ENCODE measurements at regions not wholly inside any gene's neighbourhood (a gene's known extent, or its start where the extent isn't known, plus 50 kb on each side); places are given as distances from the start of the nearest gene placed in this dataset.

DNA sequence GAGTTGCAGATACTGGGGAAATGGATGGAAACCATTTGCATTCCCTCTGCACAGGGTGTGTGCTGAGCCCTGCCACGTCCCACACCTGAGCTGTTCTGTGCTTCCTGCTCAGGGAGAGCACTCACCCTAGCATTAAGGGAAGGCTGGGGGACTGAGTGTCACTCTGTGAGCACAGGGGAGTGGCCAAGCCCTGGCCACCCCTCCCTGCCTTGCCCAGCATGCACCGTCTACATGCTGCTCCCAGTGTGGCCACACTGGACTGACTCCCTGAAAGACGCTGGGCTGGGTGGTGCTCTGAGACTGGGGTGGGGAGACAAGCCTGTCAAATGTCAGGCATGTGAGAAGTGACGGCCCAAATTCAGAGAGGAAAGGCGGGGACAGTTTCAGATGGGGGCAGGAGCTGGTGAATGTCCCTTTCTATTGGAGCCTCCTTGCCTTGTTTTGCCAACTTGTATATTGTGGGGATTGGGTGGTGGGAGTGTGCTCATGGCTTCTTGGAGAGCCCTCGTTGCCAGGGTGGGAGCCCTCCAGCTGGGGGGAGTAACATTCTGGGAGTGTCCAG lies 298.4 kb upstream of the HS6ST1 start:
- no peak overlapping the region for H3K27ac ChIP-seq
- DNase-seq (ENCODE audit: low read depth, low spot score) = no peak

- no peak for DNase-seq (ENCODE audit: low read depth, low spot score)
- H3K27ac ChIP-seq = no peak overlapping the region
Observed at GRCh38 chr2:128617661-128618060, 299.0 kb upstream of the HS6ST1 start.

- H3K27ac ChIP-seq = no peak overlapping the region
- DNase-seq (ENCODE audit: low read depth, low spot score) = no peak
Observed at GRCh38 chr2:128618642-128619041, 300.0 kb upstream of the HS6ST1 start.

DNA sequence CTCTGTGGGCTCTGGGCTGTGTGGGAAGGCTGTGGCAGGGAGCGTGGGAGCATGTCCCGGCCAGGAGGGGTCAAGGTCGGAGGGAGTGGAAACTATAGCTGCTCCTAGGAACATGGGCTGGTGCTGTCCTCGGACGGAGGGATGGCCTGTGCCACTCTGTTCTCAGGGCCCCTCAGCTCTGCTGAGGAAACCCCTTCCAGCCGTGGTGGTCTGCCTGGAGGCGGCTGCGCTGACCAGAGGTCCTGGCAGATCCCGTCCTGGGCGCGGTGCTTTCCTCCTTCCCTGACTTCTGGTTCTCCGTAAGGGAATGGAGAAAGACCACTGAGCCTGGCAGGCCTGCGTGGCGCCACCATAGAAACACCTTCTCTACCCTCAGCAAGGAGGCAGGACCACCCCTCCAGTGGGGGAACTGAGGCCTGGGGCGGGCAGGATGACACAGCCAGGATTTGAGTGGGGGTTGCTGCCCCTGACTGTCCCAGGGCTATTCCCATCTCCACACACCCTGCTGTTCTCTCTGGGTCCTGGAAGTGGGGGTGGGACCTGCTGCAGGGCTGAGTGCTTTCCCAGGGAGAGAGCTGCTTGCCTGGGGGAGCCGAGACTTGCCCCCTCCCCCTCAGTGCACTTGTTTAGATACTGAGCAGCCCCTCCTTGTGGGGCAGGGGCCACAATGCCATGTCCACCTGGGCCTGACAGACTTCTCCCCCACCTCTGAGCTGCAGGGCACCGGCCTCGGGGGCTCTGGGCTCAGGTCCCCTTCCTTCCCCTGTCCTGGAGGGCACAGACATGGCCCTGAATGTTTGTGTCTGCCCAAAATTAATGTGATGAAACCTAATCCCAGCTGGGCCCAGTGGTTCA lies 301.0 kb upstream of the HS6ST1 start:
- DNase-seq (ENCODE audit: low read depth, low spot score) = no peak
- H3K27ac ChIP-seq = no peak overlapping the region

DNA sequence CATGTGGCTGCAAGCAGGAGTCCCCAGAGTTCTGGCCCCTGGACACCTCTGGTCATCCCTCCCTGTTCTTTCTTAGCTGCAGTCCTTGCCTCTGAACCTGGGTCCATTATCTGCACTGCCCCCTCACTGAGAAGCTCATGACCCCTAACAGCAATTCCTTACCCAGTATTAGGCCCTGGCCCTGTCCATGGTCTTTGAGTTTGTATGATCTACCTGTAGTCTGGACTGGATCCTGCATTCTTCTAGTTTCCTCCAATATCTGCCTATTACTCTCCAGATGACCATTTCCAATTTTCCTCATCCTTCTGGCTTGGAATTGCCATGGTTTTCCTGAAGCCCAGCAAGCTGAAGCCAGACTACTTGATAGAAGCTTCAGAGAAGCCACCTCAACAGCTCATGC lies 302.4 kb upstream of the HS6ST1 start:
- no peak for DNase-seq (ENCODE audit: low read depth, low spot score)
- no peak overlapping the region for H3K27ac ChIP-seq

DNA sequence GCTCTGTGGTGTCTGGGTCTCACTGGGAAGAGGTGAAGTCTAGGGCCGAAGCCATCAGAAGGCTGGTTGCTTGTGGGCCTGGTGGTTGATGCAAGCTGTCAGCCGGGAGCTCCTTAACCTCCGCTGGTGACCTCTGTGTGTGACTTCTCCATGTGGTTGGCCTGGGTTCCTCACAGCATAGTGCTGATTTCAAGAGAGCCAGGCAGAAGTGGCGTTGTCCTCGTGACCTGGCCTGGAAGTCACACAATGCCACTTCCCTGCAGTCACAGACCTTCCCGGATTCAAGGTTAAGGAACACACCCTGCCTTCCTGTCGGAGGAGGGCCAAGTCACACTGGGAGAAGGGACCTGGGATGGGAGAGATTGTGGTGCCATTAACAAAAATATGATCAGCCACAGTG lies 303.7 kb upstream of the HS6ST1 start:
- no peak for DNase-seq (ENCODE audit: low read depth, low spot score)
- no peak overlapping the region for H3K27ac ChIP-seq

DNA sequence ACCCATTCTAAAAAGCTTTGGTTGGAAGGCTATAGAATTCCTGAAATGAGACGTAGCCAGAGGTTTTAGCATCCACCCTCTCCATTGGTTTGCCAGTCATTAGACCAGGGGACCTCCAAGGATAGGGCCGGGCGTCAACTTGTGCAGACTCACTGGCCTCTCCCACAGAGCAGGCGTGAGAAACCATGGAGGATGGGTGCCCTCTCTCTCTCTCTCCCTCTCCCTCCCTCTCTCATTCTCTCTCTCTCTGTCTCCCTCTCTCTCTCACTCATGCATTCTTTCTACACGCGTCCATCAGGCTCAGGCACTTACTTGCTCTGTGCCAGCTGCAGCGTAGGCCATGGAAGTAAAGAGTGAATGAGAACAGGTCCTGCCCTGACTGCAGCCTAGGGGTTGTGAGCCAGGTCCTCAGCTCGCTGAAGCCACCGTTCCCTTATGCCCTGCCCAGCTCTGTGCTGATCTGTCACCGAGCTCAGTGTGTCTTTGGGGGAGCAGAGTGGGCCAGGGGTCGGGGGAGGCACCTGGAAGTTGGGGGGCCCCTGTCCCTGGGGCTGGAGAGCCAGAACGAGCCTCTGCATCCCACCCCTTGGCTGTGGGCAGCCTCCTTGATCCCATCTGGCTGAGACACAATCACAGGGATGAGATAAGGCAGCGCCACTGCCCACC lies 304.4 kb upstream of the HS6ST1 start:
- H3K27ac ChIP-seq = no peak overlapping the region
- no peak for DNase-seq (ENCODE audit: low read depth, low spot score)

DNA sequence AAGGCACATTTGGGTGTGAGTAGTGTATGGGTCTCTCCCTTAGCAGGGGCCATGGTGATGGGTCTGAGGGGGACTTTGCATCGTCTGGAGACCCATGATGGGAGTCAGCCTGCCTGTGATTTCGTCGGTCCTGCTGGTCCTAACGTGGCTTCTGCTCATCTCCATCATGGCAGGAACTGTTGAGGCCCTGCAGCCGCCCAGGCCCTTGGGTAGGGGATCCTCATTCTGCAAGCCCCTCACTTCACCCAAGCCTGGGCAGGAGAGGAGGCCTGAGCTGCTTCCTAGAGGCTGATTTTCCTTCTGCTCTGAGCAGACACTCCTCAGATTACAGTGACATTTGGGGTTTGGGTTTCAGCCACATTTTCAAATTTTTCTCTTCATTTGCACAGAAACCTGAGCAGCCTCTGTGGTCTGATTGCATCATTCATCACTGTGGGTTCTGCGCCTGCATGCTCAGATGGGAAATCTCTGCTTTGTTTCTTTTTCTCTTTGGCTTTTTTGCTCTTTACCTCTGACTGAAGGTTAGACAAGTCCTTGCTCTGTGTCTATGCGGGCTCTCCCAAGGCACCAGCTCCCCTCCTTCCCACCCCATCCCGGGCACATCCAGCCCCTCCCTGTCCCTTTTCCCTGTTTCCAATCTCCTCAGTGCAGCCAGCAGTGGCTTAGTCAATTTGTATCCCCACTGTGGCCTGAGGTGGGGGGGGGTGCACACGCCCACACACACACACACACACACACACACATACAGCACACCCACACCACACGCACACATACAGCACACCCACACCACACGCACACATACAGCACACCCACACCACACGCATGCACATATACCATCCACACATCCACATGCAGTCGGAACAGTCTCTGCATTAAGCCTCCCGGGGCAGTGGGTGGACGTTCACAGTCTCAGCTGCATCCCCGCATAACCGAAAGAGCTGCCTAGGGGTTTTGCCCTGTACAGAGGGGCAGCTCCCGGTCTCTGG lies 305.4 kb upstream of the HS6ST1 start:
- no peak overlapping the region for H3K27ac ChIP-seq
- DNase-seq (ENCODE audit: low read depth, low spot score) = no peak

DNA sequence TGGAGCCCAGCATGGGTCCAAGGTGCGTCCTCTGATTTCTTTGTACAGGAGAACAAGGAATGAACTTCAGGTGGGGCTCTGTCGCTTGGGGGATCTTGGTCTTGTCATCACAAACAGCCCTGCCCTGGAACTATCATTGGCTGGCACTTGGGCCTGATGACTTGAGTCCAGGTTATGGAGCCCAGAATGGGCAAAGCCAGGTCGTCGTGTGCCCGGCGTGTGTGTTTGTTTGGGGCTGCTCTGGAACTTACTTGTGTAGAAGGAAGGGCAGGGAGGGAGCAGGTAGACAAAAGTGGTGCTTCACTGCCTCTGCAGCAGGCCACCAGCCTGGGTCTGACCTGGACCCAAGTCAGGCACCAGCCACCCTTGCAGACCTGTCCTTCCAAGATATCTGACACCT lies 306.3 kb upstream of the HS6ST1 start:
- H3K27ac ChIP-seq = no peak overlapping the region
- no peak for DNase-seq (ENCODE audit: low read depth, low spot score)

GRCh38 chr2:128625421-128625820 lies 306.8 kb upstream of the HS6ST1 start:
- DNase-seq (ENCODE audit: low read depth, low spot score) = no peak
- H3K27ac ChIP-seq = no peak overlapping the region

DNA sequence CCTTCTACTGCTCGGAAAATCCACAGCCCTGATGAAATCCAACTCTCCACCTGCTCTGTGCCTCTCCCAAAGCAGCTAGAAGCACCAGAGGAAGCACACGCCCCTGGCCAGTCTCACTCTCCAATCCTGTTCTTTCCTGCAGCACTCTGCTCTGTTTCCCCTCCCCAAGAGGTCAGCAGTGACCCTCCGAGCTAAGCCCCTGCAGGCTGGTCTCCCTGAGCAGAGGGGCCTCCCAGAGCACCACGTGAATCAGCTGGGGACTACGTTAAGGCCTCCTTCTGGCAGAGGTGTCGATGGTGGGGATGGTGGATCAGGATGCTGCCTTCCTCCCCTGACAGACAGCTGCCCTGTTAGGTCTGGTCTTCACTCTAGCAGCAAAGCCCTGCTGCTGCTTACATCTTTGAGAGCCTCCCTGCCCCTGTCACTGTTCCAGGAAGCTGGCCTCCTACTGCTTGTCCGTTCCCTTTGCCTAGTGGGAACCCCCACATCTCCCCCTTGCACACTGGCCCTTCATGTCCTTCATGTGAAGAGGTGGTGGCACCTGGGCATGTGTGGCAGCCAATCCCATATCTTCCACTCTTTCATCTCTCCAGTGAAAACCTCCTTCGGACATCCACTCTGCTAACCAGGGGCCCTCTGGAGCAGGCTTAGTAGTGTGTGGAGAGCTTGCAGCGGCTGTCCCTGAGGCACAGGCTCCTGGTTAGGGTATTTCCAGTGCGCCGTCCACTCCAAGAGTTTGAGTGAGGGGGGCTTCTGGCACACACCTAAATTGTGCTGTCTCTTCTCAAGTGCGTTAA lies 307.5 kb upstream of the HS6ST1 start:
- DNase-seq (ENCODE audit: low read depth, low spot score) = no peak
- H3K27ac ChIP-seq = no peak overlapping the region

GRCh38 chr2:128626760-128627511 lies 308.3 kb upstream of the HS6ST1 start:
- no peak for DNase-seq (ENCODE audit: low read depth, low spot score)
- no peak overlapping the region for H3K27ac ChIP-seq

GRCh38 chr2:128628206-128628605 lies 309.5 kb upstream of the HS6ST1 start:
- DNase-seq (ENCODE audit: low read depth, low spot score) = no peak
- no peak overlapping the region for H3K27ac ChIP-seq

DNA sequence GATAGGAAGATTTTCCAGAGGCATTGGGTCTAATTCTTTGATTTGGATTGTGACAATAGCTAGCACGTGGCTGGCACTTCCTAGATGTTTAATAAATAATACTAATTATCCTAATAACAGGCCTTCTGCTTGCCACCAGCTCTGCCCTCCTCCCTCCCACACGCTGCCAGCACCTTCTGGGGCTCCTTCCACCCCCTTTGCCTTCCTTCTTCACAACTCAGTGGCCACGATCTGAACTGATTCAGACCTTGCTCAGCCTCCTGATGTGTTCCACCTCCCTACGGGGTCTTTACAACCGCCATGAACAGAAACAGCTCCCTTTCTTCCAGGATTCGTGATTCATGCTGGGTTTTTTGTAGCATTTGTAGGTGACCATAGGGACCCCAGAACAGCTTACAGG lies 310.3 kb upstream of the HS6ST1 start:
- no peak for DNase-seq (ENCODE audit: low read depth, low spot score)
- H3K27ac ChIP-seq = no peak overlapping the region

GRCh38 chr2:128630974-128631697 lies 312.5 kb upstream of the HS6ST1 start:
- H3K27ac ChIP-seq = no peak overlapping the region
- DNase-seq (ENCODE audit: low read depth, low spot score) = no peak

DNA sequence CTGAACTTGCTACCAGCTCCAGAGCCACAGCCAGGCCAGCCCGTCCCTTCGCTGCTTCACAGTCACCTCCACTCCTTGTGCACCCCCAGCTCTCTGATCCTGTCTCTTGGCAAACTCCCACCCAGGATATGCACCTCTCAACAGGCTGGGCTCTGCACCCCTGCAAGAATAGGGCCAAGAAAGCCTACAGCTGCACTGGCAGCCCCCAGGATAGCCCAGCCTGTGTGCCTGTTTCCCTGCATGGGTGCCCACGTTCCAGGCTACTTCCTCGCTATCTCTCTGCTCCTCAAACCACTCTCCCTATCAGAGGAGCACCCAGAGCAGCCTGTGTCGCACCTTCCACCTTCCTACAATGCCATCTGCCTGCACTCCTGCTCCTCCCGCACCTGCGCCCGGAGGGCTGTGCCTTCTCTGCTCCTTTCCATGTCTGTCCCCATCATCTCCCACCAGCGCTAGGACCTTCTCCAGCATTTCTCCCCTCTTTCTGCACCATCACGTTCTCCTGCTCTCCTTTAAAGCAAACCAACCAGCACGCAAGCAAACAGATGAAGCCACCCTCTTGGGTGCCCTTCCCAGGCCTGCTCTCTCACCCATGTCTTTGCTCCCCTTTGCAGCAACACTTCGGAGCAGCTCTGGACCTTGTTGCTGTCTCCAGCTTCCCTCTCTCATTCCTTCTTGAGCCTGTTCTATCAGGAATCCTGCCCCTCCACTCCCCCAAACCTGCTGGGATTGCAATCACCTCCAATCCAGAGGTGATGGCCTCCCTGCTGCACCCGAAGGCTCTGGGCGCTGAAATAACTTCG lies 313.2 kb upstream of the HS6ST1 start:
- H3K27ac ChIP-seq = no peak overlapping the region
- DNase-seq (ENCODE audit: low read depth, low spot score) = no peak

- H3K27ac ChIP-seq = no peak overlapping the region
Observed at GRCh38 chr2:128632501-128632800, 313.8 kb upstream of the HS6ST1 start.

GRCh38 chr2:128633501-128633900 lies 314.8 kb upstream of the HS6ST1 start:
- DNase-seq (ENCODE audit: low read depth, low spot score) = no peak
- H3K27ac ChIP-seq = no peak overlapping the region

More at GRCh38 chr2:128632501-128632800, 313.8 kb upstream of the HS6ST1 start:
- DNase-seq (ENCODE audit: low read depth, low spot score) = no peak

Data from epithelial cell of prostate (primary cell).